ENCODE measurements at regions not wholly inside any gene's neighbourhood (a gene's known extent, or its start where the extent isn't known, plus 50 kb on each side); places are given as distances from the start of the nearest gene placed in this dataset.

- no peak for TF ChIP-seq ZNF274 (IDR thresholded peaks at IDR 0.05; ENCODE audit: low read depth, low read length)
- no peak overlapping the region for H3K4me3 ChIP-seq (ENCODE audit: low read length)
Observed at GRCh38 chr4:14621731-14622463, 380.4 kb upstream of the CPEB2 start.

DNA sequence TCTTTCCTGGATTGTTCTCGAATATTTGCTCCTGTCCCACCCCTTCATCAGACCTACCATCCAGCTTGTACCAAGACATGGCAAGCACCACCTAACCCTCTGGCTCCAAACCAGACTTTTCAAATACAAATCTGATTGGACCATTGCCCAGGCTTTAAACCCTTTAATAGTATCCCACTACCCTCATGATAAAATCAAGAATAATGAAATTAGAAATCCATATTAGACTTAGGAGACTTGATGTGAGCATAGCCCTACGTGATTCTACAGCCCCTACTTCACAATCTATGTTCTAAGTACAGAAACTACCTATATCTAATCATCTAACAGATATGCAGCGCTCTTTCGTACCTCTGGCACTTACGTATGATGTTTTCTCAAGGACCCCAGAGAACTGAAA, 375.2 kb upstream of the CPEB2 start:
- H3K4me3 ChIP-seq (ENCODE audit: low read length) = no peak overlapping the region
- TF ChIP-seq ZNF274 (IDR thresholded peaks at IDR 0.05; ENCODE audit: low read depth, low read length) = no peak

- no peak for TF ChIP-seq ZNF274 (IDR thresholded peaks at IDR 0.05; ENCODE audit: low read depth, low read length)
- H3K4me3 ChIP-seq (ENCODE audit: low read length) = no peak overlapping the region
Observed at GRCh38 chr4:14631806-14632440, 370.4 kb upstream of the CPEB2 start.

- no peak for TF ChIP-seq ZNF274 (IDR thresholded peaks at IDR 0.05; ENCODE audit: low read depth, low read length)
- no peak overlapping the region for H3K4me3 ChIP-seq (ENCODE audit: low read length)
Observed at GRCh38 chr4:14636563-14636962, 365.7 kb upstream of the CPEB2 start.

DNA sequence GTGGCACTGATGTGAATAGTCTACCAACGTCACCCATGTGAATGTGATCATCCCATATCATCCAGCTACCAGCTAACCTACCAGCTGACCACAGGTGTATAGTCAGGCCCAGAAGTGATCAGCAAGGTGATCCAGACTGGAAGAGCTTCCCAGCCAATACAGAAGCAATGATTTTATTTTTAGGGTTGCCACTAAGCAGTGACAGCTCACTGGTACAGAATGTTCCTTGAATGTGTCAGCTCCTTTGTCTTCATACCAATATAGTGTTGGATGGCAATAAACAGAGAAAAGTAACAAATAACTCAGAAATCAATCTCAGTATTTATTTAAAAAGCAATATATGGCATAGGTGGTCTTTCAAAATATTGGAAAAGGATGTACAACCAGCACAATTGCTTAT, 361.8 kb upstream of the CPEB2 start:
- H3K4me3 ChIP-seq (ENCODE audit: low read length) = no peak overlapping the region
- TF ChIP-seq ZNF274 (IDR thresholded peaks at IDR 0.05; ENCODE audit: low read depth, low read length) = no peak

DNA sequence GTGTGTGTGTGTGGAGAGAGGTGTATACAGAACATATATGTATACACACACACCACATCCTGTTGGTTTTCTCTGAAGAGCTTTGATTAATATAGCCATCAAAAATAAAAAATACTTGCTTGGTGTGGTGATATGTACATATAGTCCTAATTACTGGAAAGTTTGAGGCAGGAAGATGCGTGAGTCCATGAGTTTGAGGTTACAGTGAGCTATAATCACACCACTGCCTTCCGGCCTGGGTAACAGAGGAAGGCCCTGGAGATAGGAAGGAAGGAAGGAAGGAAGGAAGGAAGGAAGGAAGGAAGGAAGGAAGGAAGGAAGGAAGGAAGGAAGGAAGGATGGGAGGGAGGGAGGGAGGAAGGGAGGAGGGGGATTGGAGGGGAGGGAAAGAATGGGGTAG, 360.4 kb upstream of the CPEB2 start:
- H3K4me3 ChIP-seq (ENCODE audit: low read length) = no peak overlapping the region
- no peak for TF ChIP-seq ZNF274 (IDR thresholded peaks at IDR 0.05; ENCODE audit: low read depth, low read length)

DNA sequence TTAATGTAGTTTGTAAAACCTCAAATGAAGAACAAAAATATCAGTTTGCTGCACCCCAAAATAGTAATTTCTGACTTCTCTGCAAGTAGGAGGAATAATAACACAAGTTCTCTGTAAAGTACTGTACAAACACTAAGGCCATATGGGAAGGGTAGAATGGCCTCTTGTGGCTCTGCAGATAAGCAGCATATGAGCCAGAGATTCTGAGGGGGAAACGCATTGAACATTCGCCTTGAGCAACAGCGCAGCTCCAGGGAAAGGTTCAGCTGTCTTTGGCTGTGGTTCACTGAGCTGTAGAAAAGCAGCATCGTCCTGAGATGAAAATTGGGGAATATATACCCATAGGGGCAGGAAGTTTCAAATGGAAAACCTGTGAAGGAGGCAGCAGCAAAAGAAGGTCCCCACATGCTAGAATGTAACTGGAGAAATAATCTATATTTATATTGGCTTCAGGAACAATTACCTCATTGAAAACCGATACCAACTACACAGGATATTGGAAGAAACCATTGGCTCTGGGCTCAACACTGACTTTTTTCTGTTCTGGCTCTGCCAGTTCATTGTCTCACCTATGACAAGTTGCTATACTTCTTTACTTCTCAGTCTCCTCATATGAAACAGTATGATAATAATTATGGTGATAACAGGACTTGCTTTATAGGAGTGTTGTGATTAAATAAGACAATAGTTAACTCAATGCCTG, 357.6 kb upstream of the CPEB2 start:
- TF ChIP-seq ZNF274 (IDR thresholded peaks at IDR 0.05; ENCODE audit: low read depth, low read length) = no peak
- no peak overlapping the region for H3K4me3 ChIP-seq (ENCODE audit: low read length)

DNA sequence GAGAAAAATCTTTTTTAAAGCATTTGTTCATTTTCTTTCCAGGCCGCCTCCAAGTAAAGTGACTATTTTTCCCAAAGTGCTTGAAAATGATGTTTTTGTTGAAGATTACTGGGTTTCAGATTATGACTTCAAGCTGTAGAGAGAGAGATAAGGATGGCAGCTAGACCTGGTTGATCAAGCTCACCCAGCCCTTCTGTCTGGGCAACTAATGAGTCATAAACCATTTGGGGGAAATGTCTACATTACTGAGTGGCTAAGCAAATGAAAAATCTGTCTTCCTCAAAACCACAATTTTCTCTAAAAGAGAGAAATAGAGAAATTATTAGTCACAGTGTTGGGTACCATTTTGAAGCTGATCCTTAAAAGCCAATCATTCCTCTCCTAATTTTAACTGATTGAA, 355.4 kb upstream of the CPEB2 start:
- no peak for TF ChIP-seq ZNF274 (IDR thresholded peaks at IDR 0.05; ENCODE audit: low read depth, low read length)
- no peak overlapping the region for H3K4me3 ChIP-seq (ENCODE audit: low read length)

- no peak for TF ChIP-seq ZNF274 (IDR thresholded peaks at IDR 0.05; ENCODE audit: low read depth, low read length)
- no peak overlapping the region for H3K4me3 ChIP-seq (ENCODE audit: low read length)
Observed at GRCh38 chr4:14650127-14650526, 352.2 kb upstream of the CPEB2 start.

DNA sequence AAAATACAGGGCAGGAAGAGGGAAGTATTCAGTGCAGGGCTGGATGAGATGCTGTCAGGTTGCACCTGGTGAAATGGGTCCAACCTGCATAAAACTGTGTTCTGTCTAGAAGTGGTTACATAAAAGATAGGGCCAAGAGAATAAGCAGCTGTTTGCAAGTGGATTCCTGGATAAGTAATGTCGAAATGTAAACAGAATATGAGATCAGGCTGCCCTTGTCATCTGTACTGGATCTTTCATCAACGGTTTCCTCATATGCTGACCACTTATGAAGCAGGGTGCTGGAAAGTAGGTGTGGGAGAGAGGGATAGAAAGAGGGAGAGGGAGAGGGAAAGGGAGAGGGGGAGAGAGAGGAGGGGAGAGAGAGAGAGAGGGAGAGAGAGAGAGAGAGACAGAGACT, 349.8 kb upstream of the CPEB2 start:
- no peak overlapping the region for H3K4me3 ChIP-seq (ENCODE audit: low read length)
- no peak for TF ChIP-seq ZNF274 (IDR thresholded peaks at IDR 0.05; ENCODE audit: low read depth, low read length)

- no peak for TF ChIP-seq ZNF274 (IDR thresholded peaks at IDR 0.05; ENCODE audit: low read depth, low read length)
- no peak overlapping the region for H3K4me3 ChIP-seq (ENCODE audit: low read length)
Observed at GRCh38 chr4:14653338-14653737, 348.9 kb upstream of the CPEB2 start.

- H3K4me3 ChIP-seq (ENCODE audit: low read length) = no peak overlapping the region
- no peak for TF ChIP-seq ZNF274 (IDR thresholded peaks at IDR 0.05; ENCODE audit: low read depth, low read length)
Observed at GRCh38 chr4:14659286-14659685, 343.0 kb upstream of the CPEB2 start.

DNA sequence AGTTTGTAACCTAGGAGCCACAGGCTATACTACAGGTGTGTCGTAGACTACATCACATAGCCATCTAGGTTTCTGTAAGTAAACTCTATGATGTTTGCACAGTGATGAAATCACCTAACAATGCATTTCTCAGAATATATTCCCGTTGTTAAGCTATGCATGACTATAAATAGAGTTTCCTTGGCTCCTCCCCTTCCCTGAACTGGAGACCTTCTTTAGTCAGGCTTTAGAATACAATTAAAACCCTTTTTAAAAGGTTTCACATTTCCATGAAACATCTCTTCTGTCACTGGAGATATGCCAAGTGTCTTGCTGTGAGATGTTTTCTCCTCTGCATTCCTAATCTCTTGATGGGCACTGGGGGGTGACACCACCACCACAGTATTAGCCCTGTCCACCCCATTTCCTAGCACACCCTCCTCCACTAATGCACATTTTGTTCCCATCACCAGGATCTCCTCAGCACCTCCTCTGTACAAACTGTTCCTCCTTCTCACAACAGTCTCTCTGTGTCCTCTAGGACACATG, 334.6 kb upstream of the CPEB2 start:
- H3K4me3 ChIP-seq (ENCODE audit: low read length) = no peak overlapping the region
- no peak for TF ChIP-seq ZNF274 (IDR thresholded peaks at IDR 0.05; ENCODE audit: low read depth, low read length)

DNA sequence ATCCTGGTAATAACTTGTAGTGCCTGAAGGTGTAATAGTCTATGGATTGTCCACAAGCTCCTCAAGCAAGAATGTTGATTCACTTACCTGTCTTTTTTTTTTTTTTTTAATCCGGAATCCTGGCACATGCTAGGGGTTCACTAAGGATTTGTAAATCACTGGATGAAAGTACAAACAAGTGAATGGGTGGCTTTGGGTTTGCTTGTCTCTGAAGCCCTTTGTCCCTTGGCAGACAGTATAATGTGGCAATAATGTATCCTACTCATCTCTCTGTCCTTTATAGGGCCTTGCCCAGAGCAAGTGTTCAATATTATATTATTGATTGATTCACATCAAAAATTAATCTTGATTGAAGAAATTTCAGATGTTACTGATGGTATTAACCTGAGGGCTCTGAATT, 334.0 kb upstream of the CPEB2 start:
- no peak overlapping the region for H3K4me3 ChIP-seq (ENCODE audit: low read length)
- no peak for TF ChIP-seq ZNF274 (IDR thresholded peaks at IDR 0.05; ENCODE audit: low read depth, low read length)

DNA sequence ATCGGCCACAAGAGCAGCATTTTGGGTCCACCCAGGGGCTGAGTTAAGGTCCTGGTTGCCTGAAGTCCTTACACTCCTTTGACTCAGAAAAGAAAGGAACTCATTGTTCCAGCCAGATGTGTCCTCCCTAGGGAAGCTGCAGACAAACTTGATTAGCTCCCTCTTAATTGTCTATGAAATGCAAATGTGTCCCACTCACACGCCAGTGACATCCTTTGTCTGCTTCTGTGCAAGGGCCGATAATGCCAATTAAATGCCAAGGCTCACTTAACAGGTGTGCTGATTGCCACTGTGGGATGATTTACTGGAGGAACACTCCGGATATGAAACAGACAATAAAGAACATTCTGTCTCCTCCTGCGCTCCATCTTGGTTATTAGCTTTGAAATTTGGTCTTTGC, 332.9 kb upstream of the CPEB2 start:
- no peak for TF ChIP-seq ZNF274 (IDR thresholded peaks at IDR 0.05; ENCODE audit: low read depth, low read length)
- no peak overlapping the region for H3K4me3 ChIP-seq (ENCODE audit: low read length)

All from GM08714 (cell line).